ENCODE measurements at regions not wholly inside any gene's neighbourhood (a gene's known extent, or its start where the extent isn't known, plus 50 kb on each side); places are given as distances from the start of the nearest gene placed in this dataset.

- H2AFZ ChIP-seq (ENCODE audit: control insufficient read depth, low read length): no peak overlapping the region
- TF ChIP-seq EZH2 (IDR thresholded peaks at IDR 0.05; ENCODE audit: low read length): no peak
- TF ChIP-seq CTCF (optimal IDR thresholded peaks at IDR 0.05 in 1 of 3, IDR thresholded peaks at IDR 0.05 in 1 of 3, conservative IDR thresholded peaks at IDR 0.05 in 1 of 3; ENCODE audit: extremely low read depth in 1 of 3, insufficient read depth in 2 of 3, low read length in 3 of 3): no peak
- no peaks in the 10 kb centered on the region for H3K79me2 ChIP-seq (ENCODE audit: control insufficient read depth, insufficient read depth, low read length)
- no peaks in the 10 kb centered on the region for H3K27me3 ChIP-seq (ENCODE audit: control insufficient read depth, extremely low read depth, insufficient read depth, low read length)
- no peaks in the 10 kb centered on the region for H3K9me1 ChIP-seq (ENCODE audit: control insufficient read depth, extremely low read depth, insufficient read depth, low read length)
- no peak overlapping the region for H3K9ac ChIP-seq (ENCODE audit: control insufficient read depth, extremely low read depth, insufficient read depth, low read length)
- no peaks in the 10 kb centered on the region for H3K9me3 ChIP-seq (ENCODE audit: control insufficient read depth, low read depth, low read length)
- no peaks in the 10 kb centered on the region for H3K36me3 ChIP-seq (ENCODE audit: control insufficient read depth in 2 of 2, extremely low read depth in 1 of 2, insufficient read depth in 2 of 2, low read length in 2 of 2)
- H3K4me2 ChIP-seq (ENCODE audit: control insufficient read depth, extremely low read depth, insufficient read depth, low read depth, low read length): no peak overlapping the region
- no peaks in the 10 kb centered on the region for H4K20me1 ChIP-seq (ENCODE audit: control insufficient read depth, extremely low read depth, insufficient read depth, low read length)
- H3K4me3 ChIP-seq (ENCODE audit: control insufficient read depth in 2 of 3, extremely low read depth in 1 of 3, insufficient read depth in 2 of 3, low read depth in 1 of 3, low read length in 3 of 3): no peak overlapping the region
- dilution Hi-C loops (cut with MboI; ENCODE audit: extremely low pct_ligation_motif_present, low sequenced_read_pairs): no loop called here
- H3K4me1 ChIP-seq (ENCODE audit: control insufficient read depth, extremely low read depth, insufficient read depth, low read length): no peaks in the 10 kb centered on the region
- no peak overlapping the region for H3K27ac ChIP-seq (ENCODE audit: control insufficient read depth, insufficient read depth, low read length)
- FAIRE-seq (no peak), DNase-seq (ENCODE audit: low read depth, low spot score) (no peak)
Measured at GRCh38 chr10:33406596-33406995, 72.1 kb upstream of the NRP1 start.

GRCh38 chr10:33402220-33403073, 68.0 kb upstream of the NRP1 start:
- no peak for TF ChIP-seq CTCF (optimal IDR thresholded peaks at IDR 0.05 in 1 of 3, IDR thresholded peaks at IDR 0.05 in 1 of 3, conservative IDR thresholded peaks at IDR 0.05 in 1 of 3; ENCODE audit: extremely low read depth in 1 of 3, insufficient read depth in 2 of 3, low read length in 3 of 3)
- Histone ChIP-seq H3K9me1 (ENCODE audit: control insufficient read depth, extremely low read depth, insufficient read depth, low read length) (no peaks in the 10 kb centered on the region), H3K4me2 (ENCODE audit: control insufficient read depth, extremely low read depth, insufficient read depth, low read depth, low read length) (no peak overlapping the region), H3K9ac (ENCODE audit: control insufficient read depth, extremely low read depth, insufficient read depth, low read length) (no peak overlapping the region), H3K4me1 (ENCODE audit: control insufficient read depth, extremely low read depth, insufficient read depth, low read length) (no peaks in the 10 kb centered on the region), H2AFZ (ENCODE audit: control insufficient read depth, low read length) (no peak overlapping the region), H3K9me3 (ENCODE audit: control insufficient read depth, low read depth, low read length) (no peaks in the 10 kb centered on the region), H3K27me3 (ENCODE audit: control insufficient read depth, extremely low read depth, insufficient read depth, low read length) (no peaks in the 10 kb centered on the region), H3K27ac (ENCODE audit: control insufficient read depth, insufficient read depth, low read length) (no peak overlapping the region), H3K36me3 (ENCODE audit: control insufficient read depth in 2 of 2, extremely low read depth in 1 of 2, insufficient read depth in 2 of 2, low read length in 2 of 2) (no peaks in the 10 kb centered on the region), H3K79me2 (ENCODE audit: control insufficient read depth, insufficient read depth, low read length) (no peaks in the 10 kb centered on the region), H3K4me3 (ENCODE audit: control insufficient read depth in 2 of 3, extremely low read depth in 1 of 3, insufficient read depth in 2 of 3, low read depth in 1 of 3, low read length in 3 of 3) (no peak overlapping the region), H4K20me1 (ENCODE audit: control insufficient read depth, extremely low read depth, insufficient read depth, low read length) (no peaks in the 10 kb centered on the region)
- dilution Hi-C loops (cut with MboI; ENCODE audit: extremely low pct_ligation_motif_present, low sequenced_read_pairs): no loop called here
- FAIRE-seq: no peak
- DNase-seq (ENCODE audit: low read depth, low spot score): no peak

Data from keratinocyte (primary cell).